ENCODE measurements at regions not wholly inside any gene's neighbourhood (a gene's known extent, or its start where the extent isn't known, plus 50 kb on each side); places are given as distances from the start of the nearest gene placed in this dataset.

- H3K4me3 ChIP-seq (replicated peaks; ENCODE audit: low read depth, low read length) = no peak overlapping the region
- TF ChIP-seq CTCF (IDR thresholded peaks at IDR 0.05; ENCODE audit: low read depth, low read length, missing control alignments) = no peak
- DNase-seq (ENCODE audit: extremely low read depth, low read depth) = no peak
Measured at GRCh38 chr1:79792219-79792930, 785.8 kb upstream of the ADGRL4 start.

- DNase-seq (ENCODE audit: extremely low read depth, low read depth) = no peak
- TF ChIP-seq CTCF (IDR thresholded peaks at IDR 0.05; ENCODE audit: low read depth, low read length, missing control alignments) = no peak
Measured at GRCh38 chr1:79791488-79792218, 785.1 kb upstream of the ADGRL4 start.

GRCh38 chr1:79790950-79791349, 784.4 kb upstream of the ADGRL4 start:
- no peak for TF ChIP-seq CTCF (IDR thresholded peaks at IDR 0.05; ENCODE audit: low read depth, low read length, missing control alignments)
- H3K4me3 ChIP-seq (replicated peaks; ENCODE audit: low read depth, low read length) = no peak overlapping the region
- DNase-seq (ENCODE audit: extremely low read depth, low read depth) = no peak

More at GRCh38 chr1:79791488-79792218, 785.1 kb upstream of the ADGRL4 start:
- no peak overlapping the region for H3K4me3 ChIP-seq (replicated peaks; ENCODE audit: low read depth, low read length)

- TF ChIP-seq CTCF (IDR thresholded peaks at IDR 0.05; ENCODE audit: low read depth, low read length, missing control alignments) = no peak
- no peak for DNase-seq (ENCODE audit: extremely low read depth, low read depth)
Measured at GRCh38 chr1:79787631-79788030, 781.1 kb upstream of the ADGRL4 start.

GRCh38 chr1:79785964-79786363, 779.4 kb upstream of the ADGRL4 start:
- no peak overlapping the region for H3K4me3 ChIP-seq (replicated peaks; ENCODE audit: low read depth, low read length)
- DNase-seq (ENCODE audit: extremely low read depth, low read depth) = no peak
- TF ChIP-seq CTCF (IDR thresholded peaks at IDR 0.05; ENCODE audit: low read depth, low read length, missing control alignments) = no peak

More at GRCh38 chr1:79787631-79788030, 781.1 kb upstream of the ADGRL4 start:
- no peak overlapping the region for H3K4me3 ChIP-seq (replicated peaks; ENCODE audit: low read depth, low read length)

GRCh38 chr1:79785561-79785960, 779.0 kb upstream of the ADGRL4 start:
- no peak overlapping the region for H3K4me3 ChIP-seq (replicated peaks; ENCODE audit: low read depth, low read length)
- no peak for TF ChIP-seq CTCF (IDR thresholded peaks at IDR 0.05; ENCODE audit: low read depth, low read length, missing control alignments)
- DNase-seq (ENCODE audit: extremely low read depth, low read depth) = no peak
